Breast epithelium (tissue), 3 donors: ENCODE measurements at regions not wholly inside any gene's neighbourhood (a gene's known extent, or its start where the extent isn't known, plus 50 kb on each side); places are given as distances from the start of the nearest gene placed in this dataset.

Experiments used
- CTCF ChIP-seq, 3 donors: fragments of 450-650 bp; IDR thresholded peaks; one replicate each; pipeline ENCODE4 v1.5.1; 2016 to 2017; ENCODE audit warnings: antibody characterized with exemption in 3 of 3, mild to moderate bottlenecking in 3 of 3, moderate library complexity in 3 of 3
- POLR2A ChIP-seq: fragments of 450-650 bp; IDR thresholded peaks from one replicate; pipeline ENCODE4 v1.6.1; 2016; ENCODE audit warnings: antibody characterized with exemption, mild to moderate bottlenecking, moderate library complexity
- POLR2AphosphoS5 ChIP-seq, 3 donors: sonication (generic); formaldehyde crosslinking; IDR thresholded peaks; one replicate each; pipeline ENCODE4 v1.6.1; 2017; ENCODE audit warnings: antibody characterized with exemption in 3 of 3

GRCh38 chr4:123121241-123121907 is 199.0 kb upstream of the NUDT6 start:
- no peak for TF ChIP-seq POLR2AphosphoS5 (IDR thresholded peaks at IDR 0.05)
- TF ChIP-seq POLR2A, result no peak
- TF ChIP-seq CTCF (IDR thresholded peaks at IDR 0.05), result no peak
